Fibroblast of skin of left quadriceps (primary cell): ENCODE measurements at regions not wholly inside any gene's neighbourhood (a gene's known extent, or its start where the extent isn't known, plus 50 kb on each side); places are given as distances from the start of the nearest gene placed in this dataset.

ENCODE experiments used
- DNase-seq, 2 experiments: peaks; one replicate each; pipeline ENCODE4 v3.0.0-alpha.2; 2013; ENCODE audit warnings: low read depth in 2 of 2

DNA sequence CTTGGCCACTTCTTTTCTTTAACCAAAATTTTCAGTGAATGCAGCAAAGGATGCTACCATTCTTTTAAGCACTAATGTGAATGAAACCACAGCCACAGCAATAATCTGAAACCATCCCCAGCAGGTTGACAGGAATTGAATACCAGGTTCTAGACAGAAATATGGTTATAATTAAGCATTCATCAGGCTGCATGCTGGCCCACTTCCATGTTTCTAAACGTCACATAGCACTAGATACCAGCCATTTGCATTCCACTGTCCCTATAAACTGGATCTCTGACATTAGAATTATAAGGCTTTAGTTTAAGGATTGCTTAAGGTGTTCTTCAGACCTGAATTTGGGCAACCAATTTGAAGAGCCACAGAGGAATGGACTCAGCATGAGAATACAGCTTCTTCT, 340.8 kb upstream of the KLF6 start:
- DNase-seq: peak; percentile 24 to 28

DNA sequence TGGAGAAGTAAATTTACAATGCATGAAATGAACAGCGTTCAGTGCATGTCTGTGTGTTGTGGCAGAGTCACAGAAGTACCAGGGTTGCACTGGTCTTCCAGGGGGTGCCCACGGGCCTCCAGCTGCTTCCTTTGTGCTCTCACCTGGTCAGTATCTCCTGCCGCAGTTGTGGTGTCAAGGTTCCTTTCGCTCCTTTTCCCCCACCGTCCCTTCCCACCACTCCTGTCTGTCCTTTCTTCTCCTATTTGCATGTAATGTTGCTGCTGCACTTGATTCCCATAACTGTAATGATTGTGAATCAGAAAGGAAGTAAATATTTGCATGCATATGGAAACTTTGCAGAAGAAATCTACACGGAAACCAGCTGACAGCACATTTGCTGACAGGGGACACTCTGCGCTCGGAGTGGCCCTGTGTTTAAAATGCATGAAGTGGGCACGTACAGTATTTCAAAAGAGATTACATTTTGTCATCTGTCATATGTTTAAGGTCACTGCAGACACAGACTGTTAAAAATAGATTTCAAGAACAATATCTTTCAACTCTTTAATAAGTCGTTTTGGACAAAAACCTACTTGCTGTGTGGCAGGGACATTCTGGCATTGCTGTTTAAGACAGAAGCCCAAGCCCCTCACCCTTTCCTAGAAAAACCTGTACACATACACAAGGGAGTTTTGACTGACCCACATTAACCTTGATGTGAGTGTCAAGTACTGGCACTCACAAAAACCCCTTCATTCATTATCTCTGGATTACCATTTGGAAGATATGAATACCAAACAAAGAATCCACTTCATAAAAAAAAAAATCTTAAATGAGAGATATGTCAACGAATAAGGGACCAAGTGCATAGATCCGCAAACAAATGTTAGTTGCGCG, 336.7 kb upstream of the KLF6 start:
- no peak for DNase-seq

DNA sequence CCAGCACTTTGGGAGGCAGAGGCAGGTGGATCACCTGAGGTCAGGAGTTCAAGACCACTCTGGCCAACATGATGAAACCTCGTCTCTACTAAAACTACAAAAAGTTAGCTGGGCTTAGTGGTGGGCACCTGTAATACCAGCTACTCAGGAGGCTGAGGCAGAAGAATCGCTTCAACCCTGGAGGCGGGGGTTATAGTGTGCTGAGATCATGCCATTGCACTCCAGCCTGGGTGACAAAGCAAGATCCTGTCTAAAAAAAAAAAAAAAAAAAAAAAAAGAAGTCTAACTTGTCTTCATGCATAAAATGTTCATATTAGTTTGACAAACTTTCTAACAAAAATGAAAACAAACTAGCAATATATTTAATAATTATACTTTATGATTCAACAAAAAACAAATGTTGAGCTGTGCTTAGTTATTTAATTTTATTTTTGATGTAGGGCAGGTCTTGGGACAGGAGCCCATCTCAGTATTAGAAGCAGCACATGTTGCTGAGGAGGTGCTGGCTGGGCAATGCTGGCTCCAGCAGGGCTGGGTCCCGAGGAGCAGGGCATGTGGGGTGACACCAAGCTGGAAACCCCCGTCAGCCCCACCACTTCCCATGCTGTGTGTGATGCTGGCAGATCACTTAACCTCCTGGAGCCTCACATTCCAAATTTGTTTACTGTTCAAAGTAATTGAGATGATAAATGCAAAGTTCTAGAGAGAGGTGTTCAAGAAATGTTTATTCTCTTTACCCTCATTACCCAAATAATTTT, 335.3 kb upstream of the KLF6 start:
- no peak for DNase-seq

- no peak for DNase-seq
Measured at GRCh38 chr10:4119107-4119506, 334.1 kb upstream of the KLF6 start.

GRCh38 chr10:4117604-4118003, 332.6 kb upstream of the KLF6 start:
- no peak for DNase-seq

DNA sequence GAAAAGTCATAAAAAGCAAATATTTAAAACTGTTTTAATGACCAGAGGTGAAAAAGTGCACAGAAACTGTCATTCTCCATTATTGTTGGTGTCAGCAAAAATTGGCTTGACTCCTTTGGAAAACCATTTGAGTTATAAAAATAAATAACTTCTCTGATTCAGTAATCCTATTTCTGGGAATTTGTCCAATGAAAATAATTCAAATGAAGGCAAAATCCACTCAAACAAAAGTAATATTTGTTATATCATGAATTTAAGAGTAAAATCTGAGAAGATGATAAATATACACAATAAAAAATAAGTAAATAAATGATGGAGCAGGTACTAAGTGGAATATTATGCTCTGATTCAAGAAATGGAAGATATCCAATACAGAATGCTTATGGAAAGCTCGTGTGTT, 326.6 kb upstream of the KLF6 start:
- DNase-seq: peak in 1 of 2 experiments; percentile 25

DNA sequence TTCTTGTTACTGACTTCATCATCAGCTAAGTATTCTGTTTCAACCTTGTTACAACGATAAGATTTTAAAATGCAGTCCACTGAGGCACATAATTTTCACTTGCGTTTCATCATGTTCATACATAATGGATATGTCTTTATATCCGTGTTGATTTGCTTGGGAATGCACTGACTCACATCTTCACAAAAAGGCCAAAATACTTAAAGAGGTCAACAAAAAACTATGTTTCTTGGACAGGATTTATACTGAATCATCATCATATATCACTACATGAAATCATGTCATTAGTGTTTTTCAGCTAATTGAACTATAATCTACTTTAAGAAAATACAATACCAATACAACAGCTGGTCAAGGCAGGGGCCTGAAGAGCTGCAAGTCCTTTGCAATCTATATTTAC, 324.5 kb upstream of the KLF6 start:
- peak in 1 of 2 experiments; percentile 53 for DNase-seq

DNA sequence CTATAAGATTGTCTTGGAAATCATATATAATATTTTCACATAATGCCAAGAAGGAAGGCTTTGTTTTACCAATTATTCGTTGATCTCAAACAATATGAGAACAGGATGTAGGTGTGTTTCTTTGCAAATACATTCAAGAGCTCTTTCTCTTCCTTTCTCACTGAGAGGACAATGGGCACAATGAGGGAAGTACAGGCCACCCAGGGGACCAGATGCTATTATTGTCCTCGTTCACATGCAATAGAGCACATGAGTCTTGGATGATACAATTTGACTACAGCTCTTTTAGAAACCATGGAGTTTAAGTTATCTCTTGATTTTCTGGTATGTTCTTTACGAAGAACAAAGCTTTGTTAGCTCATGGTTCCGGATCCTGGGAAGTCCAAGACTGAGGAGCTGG, 323.7 kb upstream of the KLF6 start:
- no peak for DNase-seq

- no peak for DNase-seq
Measured at GRCh38 chr10:4107285-4107851, 322.4 kb upstream of the KLF6 start.

DNA sequence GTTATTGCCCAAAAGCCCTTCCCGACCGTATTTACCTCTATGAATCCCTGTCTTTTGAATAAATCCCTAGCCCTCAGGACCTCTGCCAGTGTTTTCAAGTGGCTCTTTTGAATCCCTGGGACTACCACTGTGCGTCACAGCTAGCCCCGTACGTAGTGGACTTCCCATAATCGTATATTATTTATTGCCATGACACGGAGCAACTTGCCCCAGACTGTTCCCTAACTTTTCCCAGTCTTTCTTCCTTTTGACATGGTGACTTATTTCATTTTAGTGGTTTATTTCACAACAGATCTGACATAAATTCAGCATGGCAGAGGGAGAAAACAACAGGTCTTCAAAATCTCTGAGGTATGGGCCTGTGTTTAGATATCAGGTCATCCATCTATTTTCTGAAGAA, 318.6 kb upstream of the KLF6 start:
- DNase-seq: no peak

GRCh38 chr10:4102802-4103344, 317.9 kb upstream of the KLF6 start:
- DNase-seq: no peak

DNA sequence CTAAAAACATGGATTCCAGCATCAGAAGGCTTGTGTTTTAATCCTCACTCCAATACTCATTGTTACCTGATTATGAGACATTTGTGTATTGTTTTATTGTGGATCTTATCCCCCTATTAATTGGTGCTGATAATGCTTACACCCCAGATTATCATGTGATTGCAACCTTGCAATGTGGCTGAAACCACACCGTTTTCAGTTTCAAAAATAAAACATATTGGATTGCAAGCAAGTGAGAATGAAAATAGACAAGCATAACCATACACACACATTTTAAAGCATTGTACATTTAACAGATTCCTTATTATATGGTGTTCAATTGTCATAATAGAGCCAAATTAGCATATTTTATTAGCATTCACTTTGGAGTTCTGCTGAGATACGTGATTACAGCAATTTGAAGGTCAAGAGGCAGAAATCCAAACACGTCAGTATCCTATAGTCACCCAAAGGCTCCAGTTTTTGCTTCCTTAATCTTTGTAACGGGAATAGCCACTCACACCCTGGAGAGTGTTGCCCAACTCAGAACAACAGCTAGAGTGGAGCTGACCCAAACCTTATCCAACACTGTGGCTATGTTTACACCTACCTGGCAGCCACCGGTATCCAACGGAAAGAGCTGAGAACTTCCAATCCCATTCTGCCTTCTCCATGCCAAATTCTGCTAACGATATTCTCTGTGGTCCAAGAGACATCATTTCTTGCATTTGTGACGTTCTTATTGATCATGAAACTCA, 317.1 kb upstream of the KLF6 start:
- DNase-seq: no peak

DNA sequence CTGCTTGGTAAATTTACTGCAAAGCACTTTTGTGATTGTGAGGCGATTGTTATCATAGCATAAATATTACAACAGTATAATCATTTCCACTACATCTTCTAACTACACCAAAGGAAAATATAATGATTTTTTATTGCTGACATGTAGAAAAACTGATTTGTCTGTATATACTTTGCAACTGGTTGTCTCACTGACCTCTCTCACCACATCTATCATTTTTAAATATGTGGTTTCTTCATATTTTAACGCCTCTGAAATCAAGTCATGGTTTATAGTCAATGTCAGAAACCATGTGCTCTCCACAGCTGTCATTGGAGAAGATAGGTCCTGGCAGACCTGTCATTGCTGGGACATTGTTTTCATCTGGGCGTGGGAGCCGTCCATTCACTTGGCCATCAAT, 315.4 kb upstream of the KLF6 start:
- DNase-seq: no peak

DNA sequence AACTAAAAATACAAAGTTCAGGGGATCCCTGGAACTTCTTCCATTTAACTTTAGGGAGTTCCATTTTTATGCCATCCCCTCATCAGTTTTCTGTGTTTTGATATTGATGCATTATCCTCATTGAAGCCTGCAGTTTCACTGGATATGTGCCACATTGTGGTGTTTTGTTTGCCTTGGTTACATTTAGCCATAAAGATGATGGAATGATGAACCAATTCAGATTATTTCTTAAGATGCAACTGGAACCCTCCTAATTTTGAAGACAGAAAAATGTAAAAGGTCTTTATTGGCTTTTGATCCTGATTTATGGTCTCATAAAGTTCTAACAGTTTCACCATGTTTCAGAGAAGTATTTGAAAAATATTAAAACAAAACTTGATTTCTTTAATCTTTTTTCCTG, 314.2 kb upstream of the KLF6 start:
- DNase-seq: no peak

GRCh38 chr10:4095166-4095917, 310.3 kb upstream of the KLF6 start:
- no peak for DNase-seq

GRCh38 chr10:4094751-4095150, 309.7 kb upstream of the KLF6 start:
- no peak for DNase-seq

DNA sequence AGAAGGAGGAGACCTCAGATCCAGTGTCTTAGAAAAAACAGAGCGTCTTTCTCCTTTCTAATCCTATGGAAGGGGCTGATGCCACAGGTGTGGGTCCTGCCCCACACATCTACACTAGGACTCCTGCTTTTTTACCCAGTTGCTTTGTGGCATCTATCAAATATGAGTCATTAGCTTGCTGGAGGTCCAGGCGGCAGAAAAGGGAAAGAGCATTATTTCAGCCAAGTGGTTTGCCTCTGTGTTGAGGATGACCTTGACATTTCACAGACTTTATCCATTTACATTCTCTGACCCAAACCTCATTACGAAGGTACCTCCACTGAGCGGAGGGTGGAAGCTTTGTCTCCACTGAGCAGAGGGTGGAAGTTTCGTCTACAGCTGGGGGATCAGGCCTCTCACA, 308.4 kb upstream of the KLF6 start:
- DNase-seq: no peak

DNA sequence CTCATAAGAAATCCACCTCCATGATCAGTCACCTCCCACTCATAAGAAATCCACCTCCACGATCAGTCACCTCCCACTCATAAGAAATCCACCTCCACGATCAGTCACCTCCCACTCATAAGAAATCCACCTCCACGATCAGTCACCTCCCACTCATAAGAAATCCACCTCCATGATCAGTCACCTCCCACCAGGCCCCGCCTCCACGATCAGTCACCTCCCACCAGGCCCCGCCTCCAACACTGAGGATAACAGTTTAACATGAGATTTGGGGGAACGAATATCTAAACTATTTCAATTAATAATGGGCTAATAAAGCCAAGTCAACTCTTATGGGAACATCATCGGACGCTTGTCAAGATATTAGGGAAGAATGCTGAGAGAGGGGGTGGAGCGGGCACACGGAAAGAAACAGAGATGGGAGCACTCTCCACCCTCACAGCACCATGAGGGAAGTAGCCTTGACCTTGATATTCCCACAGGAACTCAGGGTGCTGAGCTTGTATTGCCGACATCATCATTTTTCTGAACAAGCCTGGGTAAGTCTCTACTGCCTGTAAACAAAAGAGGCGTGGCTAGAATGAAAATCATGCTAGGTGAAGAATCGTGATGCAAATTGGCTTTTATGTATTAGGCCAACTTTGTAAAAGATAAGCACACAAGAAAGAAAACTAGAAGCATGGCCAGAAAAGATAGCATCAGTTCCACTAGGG, 303.5 kb upstream of the KLF6 start:
- no peak for DNase-seq

DNA sequence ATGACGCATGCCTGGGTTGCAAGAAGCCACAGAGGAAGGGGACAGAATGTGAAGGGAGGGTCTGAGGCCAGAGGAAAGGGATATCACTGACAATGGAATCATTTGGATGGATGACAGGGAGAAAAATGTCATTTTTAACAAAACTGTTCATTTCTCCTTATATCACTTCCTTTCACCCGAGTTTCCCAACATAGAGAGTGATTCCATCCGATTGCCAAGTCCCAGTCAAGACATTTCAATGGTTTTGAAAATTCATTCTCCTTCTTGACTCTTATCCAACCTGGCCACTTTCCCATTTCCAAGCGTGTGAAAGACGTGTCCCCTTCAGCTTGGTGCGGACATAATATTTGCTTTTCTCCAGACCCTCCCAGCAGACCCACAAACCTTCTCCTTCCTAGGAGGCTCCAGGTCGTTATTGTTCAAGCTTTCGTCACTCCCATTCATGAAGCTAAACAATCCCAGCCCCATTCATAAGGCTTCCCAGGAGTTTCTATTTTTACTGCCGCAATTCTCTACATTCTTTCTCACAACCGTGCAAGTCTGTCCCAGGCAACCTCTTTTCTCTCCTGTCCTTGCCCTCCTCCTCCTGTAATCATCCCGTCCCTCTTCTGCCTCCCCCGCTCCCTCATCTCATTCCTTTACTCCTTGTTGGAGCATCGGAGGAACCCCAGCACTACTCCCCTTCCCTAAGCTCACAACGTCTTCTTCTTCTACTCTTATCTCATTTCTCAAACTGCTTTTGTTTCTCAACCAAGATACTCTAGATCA, 301.3 kb upstream of the KLF6 start:
- DNase-seq: no peak
